HPDE6-E6E7 (cell line): ENCODE measurements at regions not wholly inside any gene's neighbourhood (a gene's known extent, or its start where the extent isn't known, plus 50 kb on each side); places are given as distances from the start of the nearest gene placed in this dataset.

ENCODE experiments used
- DNase-seq: peaks from one replicate; pipeline ENCODE4 v3.0.0; 2011; ENCODE audit warnings: missing footprints; ENCODE audit errors: extremely low spot score

- no peak for DNase-seq
Observed at GRCh38 chr7:114126095-114126494, 207.3 kb upstream of the PPP1R3A start.

- no peak for DNase-seq
Observed at GRCh38 chr7:114112806-114113205, 194.0 kb upstream of the PPP1R3A start.

GRCh38 chr7:114110666-114111065 lies 191.9 kb upstream of the PPP1R3A start:
- no peak for DNase-seq

GRCh38 chr7:114109721-114110120 lies 190.9 kb upstream of the PPP1R3A start:
- DNase-seq, result no peak

- DNase-seq, result no peak
Observed at GRCh38 chr7:114109304-114109703, 190.5 kb upstream of the PPP1R3A start.

GRCh38 chr7:114108510-114108909 lies 189.7 kb upstream of the PPP1R3A start:
- DNase-seq, result no peak

GRCh38 chr7:114107522-114107921 lies 188.7 kb upstream of the PPP1R3A start:
- DNase-seq, result no peak

- no peak for DNase-seq
Observed at GRCh38 chr7:114104035-114104434, 185.2 kb upstream of the PPP1R3A start.

GRCh38 chr7:114102996-114103395 lies 184.2 kb upstream of the PPP1R3A start:
- no peak for DNase-seq

- no peak for DNase-seq
Observed at GRCh38 chr7:114102131-114102530, 183.3 kb upstream of the PPP1R3A start.

- no peak for DNase-seq
Observed at GRCh38 chr7:114100810-114101209, 182.0 kb upstream of the PPP1R3A start.

GRCh38 chr7:114099337-114099736 lies 180.5 kb upstream of the PPP1R3A start:
- no peak for DNase-seq

- DNase-seq, result no peak
Observed at GRCh38 chr7:114095885-114096284, 177.1 kb upstream of the PPP1R3A start.

- no peak for DNase-seq
Observed at GRCh38 chr7:114088470-114088940, 169.7 kb upstream of the PPP1R3A start.

GRCh38 chr7:114087653-114088469 lies 169.1 kb upstream of the PPP1R3A start:
- DNase-seq, result no peak

GRCh38 chr7:114086914-114087652 lies 168.3 kb upstream of the PPP1R3A start:
- DNase-seq, result no peak

- no peak for DNase-seq
Observed at GRCh38 chr7:114086537-114086913, 167.7 kb upstream of the PPP1R3A start.

- DNase-seq, result peak; percentile 69
Observed at GRCh38 chr7:114085592-114086501, 167.0 kb upstream of the PPP1R3A start.

- peak; percentile 15 for DNase-seq
Observed at GRCh38 chr7:114085313-114085591, 166.4 kb upstream of the PPP1R3A start.

GRCh38 chr7:114084472-114085312 lies 165.9 kb upstream of the PPP1R3A start:
- no peak for DNase-seq

GRCh38 chr7:114084002-114084471 lies 165.2 kb upstream of the PPP1R3A start:
- DNase-seq, result no peak
